GM18858 (cell line): ENCODE measurements at regions not wholly inside any gene's neighbourhood (a gene's known extent, or its start where the extent isn't known, plus 50 kb on each side); places are given as distances from the start of the nearest gene placed in this dataset.

Experiments used
- ATAC-seq: cut with Tn5 transposase; IDR thresholded peaks from one replicate; pipeline ENCODE4 v1.9.1; 2021; ENCODE audit not compliant: unreplicated experiment

DNA sequence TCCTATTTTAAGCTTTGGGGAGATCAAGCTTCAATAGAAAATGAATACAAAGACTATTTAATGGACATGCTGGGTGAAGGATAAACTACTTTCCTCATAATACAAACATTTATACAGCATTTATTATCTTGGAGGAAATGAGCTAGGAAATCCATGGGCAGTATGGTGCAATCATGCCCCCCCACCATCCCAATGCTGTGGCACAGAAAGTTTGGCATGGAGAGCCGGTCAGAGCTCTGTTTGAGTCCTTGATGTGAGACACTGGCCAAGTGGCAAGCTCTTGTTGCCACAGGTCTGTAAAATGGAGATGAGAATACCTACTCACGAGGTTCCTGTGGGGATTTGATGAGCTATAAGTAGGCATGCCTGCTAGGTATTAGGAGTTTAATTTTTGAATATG is 120.6 kb downstream of the MAB21L3 start:
- ATAC-seq: no peak

DNA sequence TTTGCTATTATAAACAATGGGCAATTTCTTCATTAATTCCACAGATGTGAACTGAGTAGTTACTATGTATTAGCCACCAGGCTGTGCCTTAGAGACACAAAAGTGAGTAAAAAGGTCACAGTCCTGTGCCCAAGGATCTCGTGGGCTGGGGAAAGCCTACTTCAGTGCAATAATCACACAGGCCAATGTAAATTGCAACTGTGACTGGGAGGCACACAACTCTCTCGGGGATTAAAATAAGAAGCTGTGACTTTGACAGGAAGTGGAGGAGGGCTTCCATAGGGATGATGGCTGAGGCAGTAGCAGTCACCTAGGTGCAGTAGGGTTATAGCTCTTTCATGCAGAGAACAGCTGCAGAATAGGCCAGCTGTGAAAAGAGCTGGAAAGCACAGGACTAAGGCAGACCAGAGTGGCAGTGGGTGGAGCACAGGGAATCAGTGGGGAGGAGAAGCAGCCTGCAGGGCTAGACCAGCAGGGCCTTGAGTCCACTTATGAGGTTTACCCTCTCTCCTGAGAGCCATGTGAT is 121.9 kb downstream of the MAB21L3 start:
- no peak for ATAC-seq

DNA sequence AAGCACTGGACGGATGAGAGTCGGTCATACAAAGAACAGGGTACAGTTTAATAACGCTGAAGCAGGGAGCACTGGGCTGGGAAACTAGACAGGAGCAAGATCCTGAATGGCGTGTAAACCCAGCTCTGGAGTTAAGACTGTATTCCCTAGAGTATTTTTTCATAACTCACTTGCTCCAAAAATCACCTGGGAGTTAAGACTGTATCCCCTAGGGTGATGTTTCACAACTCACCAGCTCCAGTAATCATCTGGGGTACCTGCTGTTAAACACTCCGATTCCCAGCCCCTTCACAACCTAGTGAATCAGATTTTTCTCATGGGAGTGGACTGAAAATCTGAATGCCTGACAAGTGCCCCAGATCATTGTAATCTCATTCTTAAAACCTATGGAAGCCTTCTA is 123.2 kb downstream of the MAB21L3 start:
- no peak for ATAC-seq

DNA sequence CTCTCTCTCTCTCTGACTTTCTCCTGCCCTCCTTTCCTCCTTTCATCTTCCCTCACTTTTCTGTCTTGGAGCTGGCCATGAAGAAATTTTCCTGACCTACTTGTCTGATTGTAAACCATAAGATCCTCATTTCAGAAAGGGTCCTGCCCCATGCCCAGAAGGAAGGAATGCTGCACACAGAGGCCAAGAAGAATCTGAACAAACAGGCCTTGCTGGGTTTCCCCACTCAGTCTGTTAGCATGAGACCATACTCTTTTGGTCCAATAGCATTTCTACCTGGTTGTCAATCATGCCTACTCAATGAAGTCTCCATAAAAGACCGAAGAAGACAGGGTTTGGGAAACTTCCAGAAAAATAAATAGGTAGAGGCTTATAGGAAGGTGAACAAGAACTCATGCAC is 128.7 kb downstream of the MAB21L3 start:
- ATAC-seq: no peak

GRCh38 chr1:116242741-116243140 is 130.3 kb upstream of the ATP1A1 start:
- no peak for ATAC-seq

DNA sequence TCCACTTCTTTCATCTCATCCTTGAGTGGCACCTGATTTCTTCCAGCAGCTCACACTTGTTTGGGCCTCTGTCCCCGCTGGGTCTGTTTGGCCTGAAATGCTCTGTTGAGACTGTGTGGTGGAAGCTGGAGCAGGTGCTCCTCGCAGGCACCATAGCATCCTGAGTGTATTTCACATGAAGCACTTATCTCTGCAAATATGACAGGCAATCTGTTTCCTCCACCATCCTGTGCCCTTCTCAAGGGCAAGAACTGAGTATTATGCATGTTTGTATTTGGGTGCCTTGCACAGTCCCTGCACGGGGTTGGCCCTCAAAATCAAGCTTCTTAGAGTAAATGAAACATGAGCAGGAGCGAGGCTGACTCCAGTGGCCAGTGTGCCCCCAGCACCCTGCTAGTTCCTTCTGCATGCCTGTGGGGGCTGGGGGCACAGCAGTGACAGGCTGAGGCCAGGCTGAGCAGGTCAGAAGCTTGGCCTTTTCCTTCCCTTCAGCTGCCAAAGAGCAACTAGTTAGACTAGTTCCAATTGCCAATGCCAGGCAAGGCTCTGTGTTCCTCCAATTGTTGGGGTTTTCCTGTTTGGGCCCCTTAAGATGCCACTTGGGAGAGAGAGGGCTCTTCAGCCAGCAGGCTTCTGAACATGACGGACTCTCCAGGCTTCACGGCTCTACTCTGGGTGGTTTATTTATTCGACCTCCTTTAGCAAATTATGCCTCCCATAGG is 129.6 kb upstream of the ATP1A1 start:
- no peak for ATAC-seq

DNA sequence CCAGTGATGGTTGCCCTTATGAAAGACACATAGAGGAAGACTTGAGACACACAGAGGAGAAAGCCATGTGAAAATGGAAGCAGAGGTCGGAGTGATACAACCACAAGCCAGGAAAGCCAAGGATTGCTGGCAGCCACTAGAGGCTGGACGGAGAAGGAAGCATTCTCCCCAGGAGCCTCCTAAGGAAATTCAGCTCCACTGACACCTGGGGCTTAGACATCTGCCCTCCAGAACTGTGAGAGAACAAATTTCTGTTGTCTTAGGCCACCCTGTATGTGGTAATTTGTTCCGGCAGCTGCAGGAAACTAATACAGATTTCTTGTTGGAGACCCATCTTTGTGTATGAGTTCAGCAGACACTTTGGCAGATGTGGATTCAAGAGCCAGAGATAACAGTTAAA is 126.9 kb upstream of the ATP1A1 start:
- ATAC-seq: no peak

- ATAC-seq: no peak
Observed at GRCh38 chr1:116252271-116252670, 120.8 kb upstream of the ATP1A1 start.

DNA sequence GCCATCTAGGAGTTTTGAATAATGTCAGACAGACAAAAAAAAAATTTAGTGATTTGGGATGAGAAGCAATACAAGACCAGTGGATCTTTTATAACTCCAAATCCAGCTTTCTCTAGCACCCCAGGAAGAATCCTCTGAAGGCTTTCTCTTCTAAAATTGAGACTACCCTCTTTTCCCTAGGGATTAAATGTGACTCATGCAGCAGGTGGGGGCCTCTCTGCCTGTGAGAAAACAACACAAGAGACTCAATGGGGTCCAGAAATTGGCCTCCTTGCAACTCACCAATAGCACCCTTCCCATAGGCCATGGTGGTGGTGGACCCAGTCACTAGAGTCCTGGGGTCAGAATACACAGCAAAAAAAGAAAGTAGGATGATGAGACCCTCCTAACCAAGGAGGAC is 120.3 kb upstream of the ATP1A1 start:
- ATAC-seq: no peak

GRCh38 chr1:116253566-116254382 is 119.3 kb upstream of the ATP1A1 start:
- ATAC-seq: no peak

GRCh38 chr1:116254776-116255175 is 118.3 kb upstream of the ATP1A1 start:
- ATAC-seq: no peak

DNA sequence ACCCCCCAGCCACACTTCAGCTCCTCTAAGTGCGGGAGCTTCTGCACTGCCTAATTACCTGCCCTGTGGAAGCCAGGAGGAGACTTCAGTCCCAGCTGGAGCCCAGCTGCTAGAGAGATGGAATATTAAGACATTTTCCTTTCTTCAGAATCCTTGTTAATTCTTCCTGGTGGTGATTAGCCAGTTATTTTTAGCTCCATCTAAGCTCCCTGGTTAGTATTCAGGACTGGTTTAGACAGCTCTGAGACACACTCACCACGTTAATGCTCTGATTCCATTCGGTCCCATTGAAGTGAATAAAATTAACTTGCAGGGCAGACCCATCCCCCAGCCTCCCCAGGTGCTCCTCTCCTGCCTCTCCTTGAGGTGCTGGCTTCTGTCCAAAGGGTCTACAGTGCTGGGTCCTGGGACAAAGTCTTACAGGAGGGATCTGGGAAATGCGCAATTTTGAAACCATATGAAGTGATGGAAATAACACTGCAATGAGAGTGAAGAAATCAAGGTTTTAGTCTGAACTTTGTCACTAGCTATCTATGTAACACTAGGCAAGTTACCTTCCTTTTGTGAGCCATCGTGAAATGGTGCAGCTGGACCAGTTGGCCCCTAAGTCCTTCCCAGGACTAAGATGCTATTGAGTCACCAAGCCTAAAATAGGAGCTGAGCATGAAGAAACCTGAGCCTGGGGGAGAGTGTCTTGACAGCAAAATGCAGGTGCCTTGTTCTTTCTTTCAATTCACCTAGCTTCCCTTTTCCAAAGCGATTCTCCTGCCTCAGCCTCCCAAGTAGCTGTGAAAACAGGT is 117.4 kb upstream of the ATP1A1 start:
- ATAC-seq: no peak

DNA sequence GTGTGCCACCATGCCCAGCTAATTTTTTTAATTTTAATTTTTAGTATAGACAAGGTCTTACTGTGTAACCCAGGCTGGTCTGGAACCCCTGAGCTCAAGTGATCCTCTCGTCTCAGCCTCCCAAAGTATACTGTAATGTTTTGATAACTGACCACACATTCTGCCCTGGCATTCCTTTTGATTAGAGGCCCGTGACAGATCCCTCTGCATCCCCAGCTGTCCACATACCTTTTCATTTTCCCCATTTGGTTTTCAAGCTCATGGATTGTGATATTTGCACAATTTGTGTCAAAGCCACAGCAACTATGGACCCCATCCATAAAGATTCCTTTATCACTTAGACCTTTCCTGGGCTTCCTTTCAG is 116.8 kb upstream of the ATP1A1 start:
- no peak for ATAC-seq

DNA sequence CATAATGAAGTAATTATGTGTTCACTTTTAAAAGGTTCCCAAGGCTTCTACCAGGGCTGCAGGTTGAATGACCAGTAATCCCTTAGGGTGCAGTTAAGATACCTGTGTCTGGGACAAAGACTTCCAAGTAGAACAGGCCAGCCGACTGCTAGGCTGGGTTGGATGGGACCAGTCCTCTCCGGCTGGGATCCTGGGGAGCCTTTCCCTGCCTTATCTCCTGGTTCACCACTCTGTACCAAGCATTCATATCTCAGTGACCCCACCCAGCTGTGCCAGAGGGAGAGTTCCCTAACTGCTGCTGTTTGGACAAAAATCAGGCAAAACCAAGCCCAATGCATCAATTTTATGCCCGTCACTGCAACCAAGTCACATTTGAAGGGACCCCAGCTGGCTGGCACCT is 116.2 kb upstream of the ATP1A1 start:
- ATAC-seq: no peak

DNA sequence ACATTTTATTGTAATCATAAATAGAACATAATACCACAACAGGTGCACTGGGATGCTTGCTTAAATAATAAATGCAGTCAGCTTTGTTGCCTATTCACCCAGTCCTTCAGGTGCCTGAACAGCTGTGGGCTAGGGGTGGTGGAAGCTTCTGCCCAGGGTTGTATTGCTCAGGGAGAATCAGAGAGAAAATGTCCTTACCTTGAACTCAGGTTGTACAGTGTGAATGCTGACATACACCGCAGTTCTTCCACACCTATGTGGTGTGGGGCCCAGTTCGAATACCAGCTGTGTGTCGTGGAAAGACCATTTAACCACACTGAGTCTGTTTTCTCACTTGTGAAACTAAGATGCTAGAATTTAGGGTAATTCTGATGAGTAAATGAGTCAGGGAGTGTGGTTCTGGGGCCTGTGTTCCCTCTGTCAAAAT is 115.7 kb upstream of the ATP1A1 start:
- no peak for ATAC-seq

GRCh38 chr1:116257836-116258235 is 115.2 kb upstream of the ATP1A1 start:
- ATAC-seq: no peak

DNA sequence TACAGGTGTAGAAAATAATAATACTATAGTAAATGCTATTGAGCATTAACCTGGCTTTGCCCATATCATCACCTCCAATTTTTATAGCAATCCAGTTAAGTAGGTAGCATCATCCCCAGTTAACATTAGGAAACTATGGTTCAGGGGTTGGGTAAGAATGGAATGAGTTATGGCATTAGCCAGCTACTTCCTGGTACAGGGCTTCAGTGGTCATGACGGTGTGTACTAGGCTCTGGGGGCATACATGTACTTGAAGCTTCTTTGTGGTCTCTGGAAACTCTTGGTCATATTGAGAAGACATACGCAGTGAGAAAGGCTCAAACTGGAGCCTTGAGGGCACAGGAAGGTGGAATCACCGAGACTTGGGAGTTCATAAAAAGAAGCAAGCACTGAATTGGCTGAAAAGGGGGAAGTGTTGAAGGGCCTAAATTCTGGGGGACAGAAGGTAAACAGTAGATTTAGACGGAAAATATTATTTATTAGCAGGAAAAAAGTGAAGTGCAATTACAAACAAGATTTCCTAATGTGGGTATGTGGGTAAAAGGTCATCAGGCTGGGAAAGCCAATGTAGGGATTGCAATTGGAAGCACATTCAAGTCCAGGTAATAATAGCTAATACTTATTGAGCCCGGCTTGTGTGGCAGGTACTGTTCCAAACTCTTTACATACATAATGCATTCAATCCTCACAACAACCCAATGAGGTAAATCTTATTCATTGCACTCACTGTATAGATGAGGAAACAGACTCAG is 114.2 kb upstream of the ATP1A1 start:
- no peak for ATAC-seq

GRCh38 chr1:116259663-116260062 is 113.4 kb upstream of the ATP1A1 start:
- no peak for ATAC-seq

GRCh38 chr1:116260115-116260514 is 112.9 kb upstream of the ATP1A1 start:
- no peak for ATAC-seq

DNA sequence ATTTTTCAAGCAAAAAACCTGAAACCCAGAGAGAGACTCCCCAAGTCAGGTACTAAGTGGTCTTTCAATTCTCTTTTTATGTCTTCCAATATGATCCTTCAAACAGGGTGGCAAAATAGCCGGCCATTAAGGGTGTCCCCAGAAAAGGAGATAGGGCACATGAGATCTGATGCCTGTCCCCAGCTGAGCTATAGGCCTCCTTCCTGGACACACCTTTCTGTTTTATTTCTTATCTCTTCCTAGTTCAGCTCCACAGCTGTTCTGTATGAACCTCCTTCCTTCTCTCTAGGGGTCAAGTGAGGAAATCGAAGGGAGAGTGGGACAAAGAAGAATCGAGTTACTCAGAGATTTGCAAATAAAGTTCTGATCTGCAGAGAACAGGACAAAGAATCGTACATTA is 112.4 kb upstream of the ATP1A1 start:
- no peak for ATAC-seq

DNA sequence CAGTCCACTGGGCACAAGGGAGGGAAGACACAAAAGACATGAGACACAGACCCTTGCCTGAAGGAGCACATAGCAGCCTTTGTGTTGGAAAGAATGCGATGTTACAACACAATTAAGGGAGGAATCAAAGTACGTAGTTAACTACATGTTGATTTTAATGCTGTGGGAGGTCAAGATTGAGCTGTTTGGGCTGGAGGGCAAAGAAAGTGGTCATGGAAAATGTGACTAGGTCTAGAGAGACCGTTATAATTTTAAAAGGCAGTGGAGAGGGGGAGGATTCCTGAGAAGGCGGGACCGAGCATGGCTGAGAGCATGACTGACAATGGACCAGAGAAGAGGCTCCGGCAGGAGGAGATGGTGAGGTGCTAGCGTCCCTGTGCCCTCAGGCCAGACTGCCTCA is 111.8 kb upstream of the ATP1A1 start:
- ATAC-seq: no peak
